Mesenchymal stem cell (in vitro differentiated cells and primary cell): ENCODE measurements at regions not wholly inside any gene's neighbourhood (a gene's known extent, or its start where the extent isn't known, plus 50 kb on each side); places are given as distances from the start of the nearest gene placed in this dataset.

ENCODE experiments used
- DNase-seq: peaks from one replicate; pipeline ENCODE4 v3.0.0-alpha.2; 2013
- H2AFZ ChIP-seq: one replicate; pipeline ENCODE4 v1.6.1; 2013; ENCODE audit warnings: low read depth, mild to moderate bottlenecking, control low read depth, inconsistent platforms, low read length, moderate library complexity
- H2AK5ac ChIP-seq: 2 replicates; pipeline ENCODE4 v1.6.1; 2013; ENCODE audit warnings: low read length, moderate library complexity, mild to moderate bottlenecking, inconsistent platforms; ENCODE audit not compliant: severe bottlenecking
- H2BK120ac ChIP-seq: one replicate; pipeline ENCODE4 v1.6.1; 2013; ENCODE audit warnings: low read depth, mild to moderate bottlenecking, inconsistent platforms, low read length, moderate library complexity
- H2BK12ac ChIP-seq, 2 experiments: one replicate each; pipeline ENCODE4 v1.6.1; 2013; ENCODE audit warnings: inconsistent platforms in 2 of 2, low read length in 2 of 2, mild to moderate bottlenecking in 2 of 2, moderate library complexity in 2 of 2, control low read depth in 1 of 2
- H2BK15ac ChIP-seq: one replicate; pipeline ENCODE4 v1.6.1; 2013; ENCODE audit warnings: mild to moderate bottlenecking, low read depth, inconsistent platforms; ENCODE audit not compliant: poor library complexity, severe bottlenecking
- H2BK5ac ChIP-seq: 2 replicates; pipeline ENCODE4 v1.6.1; 2013; ENCODE audit warnings: low read depth, mild to moderate bottlenecking, low read length, control low read depth, inconsistent platforms; ENCODE audit not compliant: poor library complexity, severe bottlenecking
- H3K14ac ChIP-seq, 2 experiments: one replicate each; pipeline ENCODE4 v1.6.1; 2013; ENCODE audit warnings: inconsistent platforms in 2 of 2, low read length in 2 of 2, control low read depth in 1 of 2, mild to moderate bottlenecking in 1 of 2, moderate library complexity in 1 of 2
- H3K18ac ChIP-seq, 2 experiments: one replicate each; pipeline ENCODE4 v1.6.1; 2013; ENCODE audit warnings: inconsistent platforms in 2 of 2, low read length in 2 of 2, control low read depth in 1 of 2, low read depth in 1 of 2, mild to moderate bottlenecking in 1 of 2
- H3K23ac ChIP-seq, 2 experiments: one replicate each; pipeline ENCODE4 v1.6.1; 2013; ENCODE audit warnings: inconsistent platforms in 2 of 2, low read length in 2 of 2, mild to moderate bottlenecking in 2 of 2, moderate library complexity in 2 of 2, control low read depth in 1 of 2
- H3K27ac ChIP-seq: 2 replicates; pipeline ENCODE4 v1.5.1; 2013; ENCODE audit warnings: mild to moderate bottlenecking, moderate library complexity, low read length, control low read depth, inconsistent platforms; ENCODE audit not compliant: poor library complexity, severe bottlenecking
- H3K27me3 ChIP-seq, 2 experiments: 2 replicates each; pipeline versions ENCODE4 v1.6.1 to v1.7.0; 2013; ENCODE audit warnings: low read length in 2 of 2, mild to moderate bottlenecking in 2 of 2, moderate library complexity in 2 of 2, control low read depth in 1 of 2, inconsistent platforms in 1 of 2; ENCODE audit not compliant: control insufficient read depth in 1 of 2, insufficient read depth in 1 of 2
- H3K36me3 ChIP-seq, 2 experiments: 2 replicates each; pipeline versions ENCODE4 v1.6.1 to v1.7.0; 2013; ENCODE audit warnings: low read length in 2 of 2, control low read depth in 1 of 2, inconsistent platforms in 1 of 2, low read depth in 1 of 2, mild to moderate bottlenecking in 1 of 2; ENCODE audit not compliant: insufficient read depth in 2 of 2, control insufficient read depth in 1 of 2
- H3K4ac ChIP-seq, 2 experiments: one replicate each; pipeline ENCODE4 v1.6.1; 2013; ENCODE audit warnings: inconsistent platforms in 2 of 2, low read length in 2 of 2, mild to moderate bottlenecking in 2 of 2, moderate library complexity in 2 of 2, control low read depth in 1 of 2, low read depth in 1 of 2
- H3K4me1 ChIP-seq: 2 replicates; pipeline ENCODE4 v1.6.1; 2013; ENCODE audit warnings: low read depth, low read length, control low read depth; ENCODE audit not compliant: control insufficient read depth, insufficient read depth
- H3K4me2 ChIP-seq: 2 replicates; pipeline ENCODE4 v1.6.1; 2013; ENCODE audit warnings: low read length, mild to moderate bottlenecking, inconsistent platforms; ENCODE audit not compliant: poor library complexity, severe bottlenecking
- H3K4me3 ChIP-seq, 2 experiments: 2 replicates each; pipeline versions ENCODE4 v1.5.1 to v1.7.0; 2013; ENCODE audit warnings: low read length in 2 of 2, mild to moderate bottlenecking in 2 of 2, control low read depth in 1 of 2, low read depth in 1 of 2; ENCODE audit not compliant: insufficient read depth in 1 of 2
- H3K79me1 ChIP-seq: replicated peaks from 2 replicates; pipeline ENCODE4 v1.6.1; 2013; ENCODE audit warnings: mild to moderate bottlenecking, control low read depth, low read length, inconsistent platforms; ENCODE audit not compliant: poor library complexity, severe bottlenecking
- H3K9ac ChIP-seq: 2 replicates; pipeline ENCODE4 v1.7.0; 2013; ENCODE audit warnings: mild to moderate bottlenecking, low read length, moderate library complexity
- H3K9me3 ChIP-seq: 2 replicates; pipeline ENCODE4 v1.7.0; 2013; ENCODE audit warnings: mild to moderate bottlenecking, low read length; ENCODE audit not compliant: control insufficient read depth
- H4K8ac ChIP-seq: one replicate; pipeline ENCODE4 v1.6.1; 2013; ENCODE audit warnings: inconsistent platforms, mild to moderate bottlenecking, low read length, moderate library complexity
- H4K91ac ChIP-seq: one replicate; pipeline ENCODE4 v1.6.1; 2013; ENCODE audit warnings: mild to moderate bottlenecking, low read length, inconsistent platforms
- whole genome bisulfite sequencing: methylation state at CpG from one replicate; pipeline ENCODE4 v1.1.7; 2013; ENCODE audit warnings: mixed read lengths; 5-methylcytosine and 5-hydroxymethylcytosine counted together

DNA sequence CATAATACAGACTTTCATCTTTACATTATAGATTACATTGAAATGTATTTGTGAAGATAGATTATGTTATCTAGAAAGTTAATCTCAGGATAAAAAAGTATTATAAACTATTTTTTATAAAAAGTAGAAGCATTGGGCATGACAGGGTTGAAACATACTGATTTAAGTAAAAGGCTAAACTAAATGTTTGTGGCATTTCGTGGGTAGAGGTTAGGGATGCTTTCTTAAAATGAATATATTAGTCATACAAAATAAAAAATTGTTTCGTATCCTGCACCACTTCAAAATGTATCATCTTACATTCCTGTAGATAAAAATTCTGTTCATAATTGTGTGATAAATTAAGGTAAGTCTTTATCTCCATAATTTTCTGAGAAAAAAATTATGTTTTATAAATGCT, 603.6 kb downstream of the SPRY1 start:
- H3K27me3 ChIP-seq, result no peaks in the 10 kb centered on the region
- no peak overlapping the region for H3K4ac ChIP-seq
- H3K18ac ChIP-seq, result no peak overlapping the region
- H3K14ac ChIP-seq, result no peak overlapping the region
- H3K27ac ChIP-seq, result no peak overlapping the region
- no peak overlapping the region for H2AK5ac ChIP-seq
- no peaks in the 10 kb centered on the region for H3K9me3 ChIP-seq
- no peak overlapping the region for H3K23ac ChIP-seq
- DNase-seq, result no peak
- no peak overlapping the region for H2BK5ac ChIP-seq
- H2BK15ac ChIP-seq, result no peak overlapping the region
- H3K79me1 ChIP-seq, result no peaks in the 10 kb centered on the region
- no peaks in the 10 kb centered on the region for H3K36me3 ChIP-seq
- no peak overlapping the region for H3K4me3 ChIP-seq
- no peak overlapping the region for H4K8ac ChIP-seq
- H3K4me1 ChIP-seq, result peaks cover 2% of the 10 kb centered on the region
- no peak overlapping the region for H4K91ac ChIP-seq
- H3K4me2 ChIP-seq, result no peak overlapping the region
- no peak overlapping the region for H2BK120ac ChIP-seq
- no peak overlapping the region for H2AFZ ChIP-seq
- no CpG with 5 or more reads among the region's 2 CpGs for WGBS
- H2BK12ac ChIP-seq, result no peak overlapping the region
- no peak overlapping the region for H3K9ac ChIP-seq

DNA sequence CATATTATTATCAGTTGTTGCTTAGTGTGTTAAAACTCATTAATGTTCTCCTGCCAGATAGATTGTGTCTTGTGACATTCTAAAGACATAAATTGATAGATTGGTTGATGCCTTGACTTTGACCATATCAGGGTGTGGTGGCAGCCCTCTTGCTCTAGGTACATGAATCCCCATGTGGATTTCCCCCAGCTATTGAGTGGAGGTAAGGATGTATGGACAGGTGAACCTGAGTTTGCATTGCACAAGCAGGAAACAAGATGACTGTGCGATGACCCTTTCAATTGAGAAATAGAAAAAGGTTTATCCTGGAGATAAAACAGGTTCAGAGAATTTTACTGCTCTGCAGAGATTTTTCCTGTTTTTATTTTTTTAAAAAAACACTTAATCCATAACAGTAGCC, 619.2 kb downstream of the SPRY1 start:
- H3K36me3 ChIP-seq, result no peaks in the 10 kb centered on the region
- no peaks in the 10 kb centered on the region for H3K27me3 ChIP-seq
- H3K4me3 ChIP-seq, result no peak overlapping the region
- no peak overlapping the region for H2BK12ac ChIP-seq
- no peak overlapping the region for H3K27ac ChIP-seq
- no peak overlapping the region for H2BK15ac ChIP-seq
- H4K91ac ChIP-seq, result no peak overlapping the region
- H2AFZ ChIP-seq, result no peak overlapping the region
- no peak overlapping the region for H2BK5ac ChIP-seq
- DNase-seq, result no peak
- no CpG with 5 or more reads among the region's 1 CpG for WGBS
- no peak overlapping the region for H3K4me2 ChIP-seq
- no peak overlapping the region for H2AK5ac ChIP-seq
- H3K4me1 ChIP-seq, result peaks cover 2% of the 10 kb centered on the region
- H4K8ac ChIP-seq, result no peak overlapping the region
- H3K9ac ChIP-seq, result no peak overlapping the region
- no peaks in the 10 kb centered on the region for H3K9me3 ChIP-seq
- H3K4ac ChIP-seq, result no peak overlapping the region
- H3K23ac ChIP-seq, result no peak overlapping the region
- H3K14ac ChIP-seq, result no peak overlapping the region
- peak overlapping the region in 1 of 2 experiments; percentile 24 for H3K18ac ChIP-seq
- H2BK120ac ChIP-seq, result no peak overlapping the region
- no peaks in the 10 kb centered on the region for H3K79me1 ChIP-seq

DNA sequence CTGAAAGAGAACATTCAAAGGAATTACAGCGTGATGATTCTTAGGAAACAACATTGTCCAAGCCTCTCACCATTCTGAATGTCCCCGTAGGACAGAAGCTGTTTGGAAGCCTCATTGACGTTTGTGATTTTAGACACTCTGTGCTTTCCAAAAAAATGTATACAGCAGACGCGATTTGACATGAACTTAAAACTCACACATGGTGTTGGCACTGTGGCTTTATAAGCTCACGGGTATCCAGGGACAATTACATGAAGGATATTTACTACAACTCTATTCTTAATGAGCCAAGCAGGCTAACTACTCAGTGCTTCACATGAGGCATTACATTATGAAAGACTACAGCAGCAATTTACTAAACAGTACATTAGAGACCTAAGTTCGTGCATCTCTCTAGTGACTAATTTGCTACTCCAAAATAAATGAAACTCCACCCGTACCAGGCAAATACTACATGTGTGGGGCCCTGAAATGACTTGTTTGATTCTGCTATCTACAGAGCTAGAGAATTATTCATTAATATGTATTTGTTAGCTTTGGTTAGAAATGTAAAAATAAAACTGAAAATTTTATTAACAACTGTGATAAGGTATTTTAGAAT, 620.7 kb downstream of the SPRY1 start:
- no peak overlapping the region for H2BK5ac ChIP-seq
- no peak overlapping the region for H4K91ac ChIP-seq
- peaks cover 2% of the 10 kb centered on the region for H3K4me1 ChIP-seq
- DNase-seq, result peak; percentile 50
- H3K9me3 ChIP-seq, result no peaks in the 10 kb centered on the region
- no peak overlapping the region for H3K14ac ChIP-seq
- peak overlapping the region; percentile 14 to 31 for H2BK12ac ChIP-seq
- H3K4ac ChIP-seq, result no peak overlapping the region
- H2BK120ac ChIP-seq, result no peak overlapping the region
- H3K27me3 ChIP-seq, result no peaks in the 10 kb centered on the region
- H2AFZ ChIP-seq, result no peak overlapping the region
- H3K18ac ChIP-seq, result peak overlapping the region; percentile 37 to 82
- H2AK5ac ChIP-seq, result no peak overlapping the region
- no peak overlapping the region for H3K4me3 ChIP-seq
- WGBS, result 76% methylated on average over 7 of the region's 8 CpGs
- H3K23ac ChIP-seq, result no peak overlapping the region
- H3K9ac ChIP-seq, result no peak overlapping the region
- no peaks in the 10 kb centered on the region for H3K79me1 ChIP-seq
- no peak overlapping the region for H3K27ac ChIP-seq
- H4K8ac ChIP-seq, result no peak overlapping the region
- H3K4me2 ChIP-seq, result no peak overlapping the region
- H2BK15ac ChIP-seq, result no peak overlapping the region
- H3K36me3 ChIP-seq, result no peaks in the 10 kb centered on the region

DNA sequence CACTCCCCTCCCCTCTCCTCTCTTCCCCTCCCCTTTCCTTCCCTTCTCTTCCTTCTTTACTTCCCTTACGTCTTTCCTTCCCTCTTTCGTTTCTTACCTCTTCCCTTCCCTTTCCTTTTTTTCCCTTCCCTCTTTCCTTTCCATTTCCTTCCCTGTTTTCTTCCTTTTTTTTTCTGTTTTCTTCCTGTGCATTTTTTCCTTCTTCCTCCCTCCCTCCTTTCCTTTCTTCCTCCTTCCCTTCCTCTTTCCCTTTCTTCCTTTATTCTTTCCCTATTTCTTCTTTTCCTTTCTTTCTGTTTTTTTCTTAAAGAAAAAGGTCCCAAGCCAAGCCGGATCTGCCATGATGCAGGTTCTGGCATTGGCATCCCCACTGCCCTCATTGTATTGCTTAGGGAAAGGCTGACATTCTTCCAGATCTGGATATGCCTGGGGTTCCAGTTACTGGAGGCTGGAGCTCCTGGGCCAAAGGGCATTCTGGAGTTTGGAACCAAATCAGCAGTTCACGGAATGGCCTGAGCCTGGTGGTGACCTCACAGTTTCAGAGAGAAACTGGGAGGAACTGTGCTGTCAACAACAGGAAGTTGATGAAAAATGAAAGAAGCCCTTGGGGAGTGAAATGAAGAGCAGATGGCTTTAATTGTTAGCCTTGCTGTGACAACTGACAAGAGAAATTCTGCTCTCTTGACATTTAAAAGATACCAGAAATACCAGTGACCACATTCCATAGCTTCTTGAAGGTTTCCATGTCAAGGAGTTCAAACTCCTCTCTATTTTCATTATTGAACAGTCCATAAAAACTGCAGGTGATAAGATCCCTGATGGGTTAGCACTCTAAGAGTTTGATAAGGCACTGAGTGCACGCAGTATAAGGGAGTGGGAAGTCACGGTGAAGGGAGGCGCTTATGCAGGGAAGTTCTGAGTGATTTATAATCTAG, 622.1 kb downstream of the SPRY1 start:
- Histone ChIP-seq H4K91ac (peak overlapping the region; percentile 86), H3K27me3 (no peaks in the 10 kb centered on the region), H2BK120ac (peak overlapping the region; percentile 79), H3K4me2 (no peak overlapping the region), H2BK5ac (no peak overlapping the region), H2AFZ (no peak overlapping the region), H3K9me3 (no peaks in the 10 kb centered on the region), H3K4me3 (no peak overlapping the region), H3K18ac (peak overlapping the region in 1 of 2 experiments; percentile 75), H3K14ac (no peak overlapping the region), H3K9ac (no peak overlapping the region), H4K8ac (peak overlapping the region; percentile 55), H3K79me1 (no peaks in the 10 kb centered on the region), H2BK12ac (peak overlapping the region in 1 of 2 experiments; percentile 24), H3K36me3 (no peaks in the 10 kb centered on the region), H3K4me1 (peaks cover 2% of the 10 kb centered on the region), H2AK5ac (no peak overlapping the region), H3K23ac (no peak overlapping the region), H2BK15ac (no peak overlapping the region), H3K27ac (peak overlapping the region; percentile 71), H3K4ac (peak overlapping the region in 1 of 2 experiments; percentile 39)
- DNase-seq, result peak; percentile 77
- 27% methylated on average over 7 of the region's 7 CpGs for WGBS
